ENCODE measurements at regions not wholly inside any gene's neighbourhood (a gene's known extent, or its start where the extent isn't known, plus 50 kb on each side); places are given as distances from the start of the nearest gene placed in this dataset.
"Not testable (repeated sequence)": the region's sequence is repeated elsewhere in the genome, so short reads cannot be mapped to it uniquely, and the experiment has no call there.

DNA sequence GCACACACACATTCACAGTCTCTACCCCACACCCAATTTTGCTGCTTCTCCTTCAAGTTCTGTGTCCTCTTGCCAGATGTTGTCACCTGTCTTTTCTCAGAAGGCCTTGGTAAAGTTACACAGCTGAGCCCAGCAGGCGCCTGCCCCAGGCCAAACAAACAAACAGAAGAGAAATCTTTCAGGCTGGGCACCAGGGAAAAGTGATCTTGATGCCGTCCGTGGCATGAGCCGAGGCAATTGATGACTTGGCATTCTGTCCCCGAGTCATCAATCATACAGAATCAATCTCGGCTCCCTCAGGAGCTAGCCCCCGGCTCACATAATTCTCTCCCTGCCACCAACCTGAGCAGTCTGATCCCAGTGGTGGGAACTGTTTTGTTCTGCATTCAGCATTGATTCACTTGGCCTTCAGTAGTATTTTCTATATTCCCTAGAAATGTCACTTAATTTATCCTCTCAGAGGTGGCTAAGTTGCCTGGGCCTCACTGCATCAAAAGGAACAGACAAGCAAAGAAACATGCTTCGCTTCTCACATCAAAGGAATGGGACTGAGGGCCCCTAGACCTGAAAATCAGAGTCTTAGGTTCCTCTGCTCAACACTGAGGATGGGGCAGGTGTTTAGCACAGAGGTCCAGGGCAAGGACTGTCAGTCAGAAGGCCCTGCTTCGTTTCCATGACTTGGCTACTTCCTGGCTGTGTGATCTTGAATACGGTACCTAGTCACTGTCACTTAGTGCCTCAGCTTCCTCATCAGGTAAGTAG is 278.8 kb upstream of the CELF4 start:
- DNase-seq: no peak
- in situ Hi-C loops (cut with MboI; ENCODE audit: low pct_unique_long_range_greater_than_20kb, low sequenced_read_pairs): no loop called here

DNA sequence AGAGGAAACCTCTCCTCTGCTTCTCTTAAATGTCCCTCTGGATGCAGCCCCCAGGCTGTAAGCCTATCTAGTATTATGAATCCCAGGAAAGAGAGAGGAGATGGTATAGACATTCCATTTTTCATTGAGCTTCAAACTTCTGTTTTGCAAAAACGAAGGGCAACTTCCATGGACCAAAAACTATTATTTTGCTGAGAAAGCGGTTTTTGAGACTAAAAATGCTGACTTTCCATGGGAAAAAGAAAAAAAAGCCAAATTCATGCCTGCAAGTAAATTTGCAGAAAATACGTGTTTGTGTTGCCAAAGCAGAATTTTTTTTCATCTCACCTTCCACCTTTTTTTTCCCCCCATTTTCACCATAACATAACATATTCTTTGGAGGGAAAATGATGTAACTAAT is 272.5 kb upstream of the CELF4 start:
- no peak for DNase-seq
- in situ Hi-C loops (cut with MboI; ENCODE audit: low pct_unique_long_range_greater_than_20kb, low sequenced_read_pairs): no loop called here

- in situ Hi-C loops (cut with MboI; ENCODE audit: low pct_unique_long_range_greater_than_20kb, low sequenced_read_pairs): no loop called here
- no peak for DNase-seq
Measured at GRCh38 chr18:37836071-37836970, 270.7 kb upstream of the CELF4 start.

GRCh38 chr18:37832010-37832695 is 266.6 kb upstream of the CELF4 start:
- DNase-seq; in situ Hi-C loops (cut with MboI; ENCODE audit: low pct_unique_long_range_greater_than_20kb, low sequenced_read_pairs): not testable (repeated sequence)

DNA sequence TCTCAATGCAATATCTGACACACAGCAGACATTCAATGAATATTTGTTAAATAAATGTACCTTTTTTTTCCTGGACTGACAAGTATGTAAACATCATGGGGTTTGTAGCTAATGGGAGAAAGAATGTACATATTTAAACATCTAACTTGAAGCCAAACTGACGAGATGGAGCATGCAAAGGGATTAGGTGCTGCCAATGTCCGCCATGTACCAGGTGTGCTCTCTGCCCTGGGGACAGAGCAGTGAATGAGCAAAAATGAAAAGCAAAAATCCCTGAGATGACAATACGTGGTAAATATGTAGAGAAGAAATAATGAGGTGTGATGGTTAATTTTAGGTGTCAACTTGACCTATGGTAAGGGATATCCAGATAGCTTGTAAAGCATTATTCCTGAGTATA is 247.4 kb upstream of the CELF4 start:
- no peak for DNase-seq
- in situ Hi-C loops (cut with MboI; ENCODE audit: low pct_unique_long_range_greater_than_20kb, low sequenced_read_pairs): no loop called here

DNA sequence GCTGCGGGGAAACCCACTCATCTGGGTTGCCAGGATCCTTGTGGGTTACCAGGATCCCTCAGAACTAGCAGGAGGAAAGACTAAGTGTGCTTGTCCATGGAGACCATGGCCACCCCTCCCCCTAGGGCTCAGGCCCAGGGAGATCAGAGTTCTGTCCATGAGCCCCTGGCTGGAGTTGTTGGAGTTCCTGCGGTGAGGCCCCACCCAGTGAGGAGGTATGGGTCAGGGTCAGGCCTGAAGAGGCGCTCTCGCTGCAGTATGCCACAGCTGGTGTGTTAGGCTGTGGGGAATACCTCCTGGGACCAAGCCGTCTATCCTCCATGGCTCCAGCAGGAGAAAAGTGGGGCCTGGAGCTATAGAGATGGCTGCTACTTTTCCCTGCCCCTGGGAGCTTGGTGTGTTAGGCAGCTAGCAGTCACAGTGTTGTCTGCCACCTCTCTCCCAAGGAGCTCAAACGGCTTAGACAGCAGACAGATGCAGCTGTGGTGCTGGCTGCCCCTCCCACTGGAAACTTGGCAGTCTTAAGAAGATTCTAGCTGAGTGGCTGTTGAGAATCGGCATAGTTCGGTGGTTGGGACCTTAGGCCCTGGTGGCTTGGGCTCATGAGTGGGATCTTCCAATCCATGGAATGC is 240.3 kb upstream of the CELF4 start:
- no peak for DNase-seq
- in situ Hi-C loops (cut with MboI; ENCODE audit: low pct_unique_long_range_greater_than_20kb, low sequenced_read_pairs): no loop called here

GRCh38 chr18:37796823-37797349 is 231.3 kb upstream of the CELF4 start:
- in situ Hi-C loops (cut with MboI; ENCODE audit: low pct_unique_long_range_greater_than_20kb, low sequenced_read_pairs): no loop called here
- DNase-seq: no peak

GRCh38 chr18:37787452-37787851 is 221.9 kb upstream of the CELF4 start:
- in situ Hi-C loops (cut with MboI; ENCODE audit: low pct_unique_long_range_greater_than_20kb, low sequenced_read_pairs): no loop called here
- DNase-seq: no peak

DNA sequence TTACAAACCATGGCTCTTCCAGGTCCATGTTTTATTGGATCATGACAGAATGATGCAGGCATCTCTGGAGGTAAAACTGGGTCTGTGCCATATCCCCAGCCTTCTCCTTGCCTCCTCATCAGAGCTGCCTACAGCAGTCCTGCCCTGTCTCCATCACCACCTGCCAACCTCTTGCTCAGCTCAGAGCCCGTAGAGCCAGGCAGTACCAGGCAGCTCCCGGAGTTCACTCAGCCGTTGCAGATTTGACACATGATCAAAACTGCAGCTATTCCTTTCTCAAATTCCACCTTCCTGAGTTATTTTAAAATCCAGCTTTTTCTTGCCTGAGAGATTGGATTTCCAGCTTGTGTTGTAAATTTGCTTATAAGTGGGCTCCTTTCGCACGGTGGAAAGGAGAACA is 218.2 kb upstream of the CELF4 start:
- no peak for DNase-seq
- in situ Hi-C loops (cut with MboI; ENCODE audit: low pct_unique_long_range_greater_than_20kb, low sequenced_read_pairs): no loop called here

- DNase-seq: no peak
Measured at GRCh38 chr18:37779220-37779619, 213.6 kb upstream of the CELF4 start.

GRCh38 chr18:37778417-37779165 is 213.0 kb upstream of the CELF4 start:
- DNase-seq: peak; percentile 77

More at GRCh38 chr18:37779220-37779619, 213.6 kb upstream of the CELF4 start:
- in situ Hi-C loops (cut with MboI; ENCODE audit: low pct_unique_long_range_greater_than_20kb, low sequenced_read_pairs): no loop called here

DNA sequence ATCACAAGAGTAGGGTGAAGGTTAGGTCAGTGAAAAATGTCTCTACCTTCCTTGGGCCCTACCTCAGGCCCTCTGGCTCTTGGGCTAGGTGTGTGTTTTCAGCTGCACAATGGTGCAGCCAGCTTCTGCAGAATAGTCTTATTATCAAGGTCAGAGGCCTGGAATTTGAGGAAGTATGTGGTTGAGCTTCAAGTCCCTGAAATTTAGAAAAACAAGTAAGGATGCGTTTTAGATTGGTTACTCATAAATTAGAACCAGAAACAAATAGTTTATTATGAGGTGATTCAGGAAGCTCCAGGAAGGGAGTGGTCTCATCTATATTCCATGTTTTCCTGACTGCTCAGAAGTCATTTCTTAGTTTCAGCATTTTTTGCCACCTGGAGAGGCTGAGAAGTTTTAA is 204.2 kb upstream of the CELF4 start:
- in situ Hi-C loops (cut with MboI; ENCODE audit: low pct_unique_long_range_greater_than_20kb, low sequenced_read_pairs): no loop called here

More at GRCh38 chr18:37778417-37779165, 213.0 kb upstream of the CELF4 start:
- in situ Hi-C loops (cut with MboI; ENCODE audit: low pct_unique_long_range_greater_than_20kb, low sequenced_read_pairs): no loop called here

GRCh38 chr18:37764541-37765288 is 199.1 kb upstream of the CELF4 start:
- DNase-seq: no peak
- in situ Hi-C loops (cut with MboI; ENCODE audit: low pct_unique_long_range_greater_than_20kb, low sequenced_read_pairs): no loop called here

More for the DNA sequence above, 204.2 kb upstream of the CELF4 start:
- DNase-seq: no peak

- in situ Hi-C loops (cut with MboI; ENCODE audit: low pct_unique_long_range_greater_than_20kb, low sequenced_read_pairs): no loop called here
- no peak for DNase-seq
Measured at GRCh38 chr18:37762076-37762621, 196.6 kb upstream of the CELF4 start.

DNA sequence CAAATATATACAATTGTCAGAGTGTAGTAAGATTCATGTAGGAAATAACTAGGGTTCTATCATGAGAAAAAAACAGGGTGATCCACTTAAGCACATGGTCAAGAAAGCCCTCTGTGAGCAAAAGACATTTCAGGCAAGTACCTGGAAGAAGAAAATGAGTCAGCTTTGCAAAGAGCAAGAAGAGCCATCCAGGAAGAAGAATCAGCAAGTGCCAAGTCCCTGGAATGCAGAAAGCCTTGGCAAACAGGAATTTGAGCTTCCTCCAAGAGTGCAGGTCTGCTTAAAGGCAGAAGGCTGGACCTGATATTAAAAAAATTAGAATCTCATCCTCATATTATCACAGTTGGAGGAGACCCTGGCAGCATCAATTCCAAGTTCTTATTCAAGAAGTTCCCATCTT is 188.5 kb upstream of the CELF4 start:
- in situ Hi-C loops (cut with MboI; ENCODE audit: low pct_unique_long_range_greater_than_20kb, low sequenced_read_pairs): no loop called here
- DNase-seq: no peak

DNA sequence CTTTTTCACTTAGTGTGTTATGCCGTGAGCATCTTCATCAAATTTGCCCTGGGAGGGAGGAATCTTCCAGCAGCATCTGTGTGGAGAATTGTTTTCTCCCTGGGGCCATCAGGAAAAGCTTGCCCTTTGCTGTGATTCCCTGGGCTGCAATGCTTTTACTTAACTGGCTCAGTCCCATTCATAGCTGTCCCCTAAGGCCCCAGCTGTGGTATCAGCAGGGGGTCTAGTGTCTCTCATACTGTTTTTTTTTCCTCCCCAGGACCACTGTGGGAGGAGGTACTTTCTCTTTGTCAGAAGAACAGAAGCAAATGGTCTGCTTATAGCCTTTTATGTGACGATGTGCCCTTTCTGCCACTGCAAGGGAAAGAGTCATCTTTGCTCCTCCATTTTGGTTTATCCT is 176.8 kb upstream of the CELF4 start:
- in situ Hi-C loops (cut with MboI; ENCODE audit: low pct_unique_long_range_greater_than_20kb, low sequenced_read_pairs): no loop called here
- DNase-seq: no peak

DNA sequence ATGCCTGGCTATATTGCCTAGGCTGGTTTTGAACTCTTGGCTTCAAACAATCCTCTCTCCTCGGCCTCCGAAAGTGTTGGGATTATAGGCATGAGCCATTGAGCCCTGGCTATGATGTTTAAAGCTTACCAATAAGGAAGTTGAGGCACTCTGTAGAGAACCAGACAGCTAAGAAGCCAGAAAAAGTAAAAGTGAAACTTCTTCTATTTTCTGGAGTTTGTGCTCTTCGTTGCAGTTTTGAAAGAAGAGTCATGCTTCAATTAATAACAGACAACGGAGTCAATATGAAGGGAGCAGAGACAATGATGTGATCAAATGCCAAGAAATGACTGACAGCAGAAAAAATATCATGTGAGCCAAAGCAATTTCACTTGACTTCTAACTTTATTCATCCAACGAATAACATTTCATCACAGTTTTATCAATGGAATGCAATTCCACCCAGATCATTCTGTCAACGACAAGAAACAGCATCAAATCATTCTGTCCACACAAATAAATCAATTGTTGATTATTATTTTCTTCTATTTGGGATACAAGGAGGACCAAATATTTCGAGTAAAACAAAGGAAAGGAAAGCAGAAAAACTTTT is 175.5 kb upstream of the CELF4 start:
- in situ Hi-C loops (cut with MboI; ENCODE audit: low pct_unique_long_range_greater_than_20kb, low sequenced_read_pairs): no loop called here
- no peak for DNase-seq
